ENCODE measurements at regions not wholly inside any gene's neighbourhood (a gene's known extent, or its start where the extent isn't known, plus 50 kb on each side); places are given as distances from the start of the nearest gene placed in this dataset.

GRCh38 chr21:16674949-16675348 lies 837.9 kb upstream of the CXADR start:
- H3K9me3 Mint-ChIP-seq = peaks cover 0 to 9% of the 10 kb centered on the region in 2 donors
- H3K36me3 Mint-ChIP-seq = no peaks in the 10 kb centered on the region
- H3K27ac Mint-ChIP-seq = no peak overlapping the region
- ATAC-seq = no peak
- DNase-seq (ENCODE audit: low spot score in 2 of 2) = no peak

GRCh38 chr21:16676391-16676790 lies 836.5 kb upstream of the CXADR start:
- Mint-ChIP-seq H3K36me3 (no peaks in the 10 kb centered on the region), H3K9me3 (peaks cover 0 to 9% of the 10 kb centered on the region in 2 donors), H3K27ac (no peak overlapping the region)
- DNase-seq (ENCODE audit: low spot score in 2 of 2) (no peak), ATAC-seq (no peak)

GRCh38 chr21:16678429-16679160 lies 834.2 kb upstream of the CXADR start:
- DNase-seq (ENCODE audit: low spot score in 2 of 2) (no peak), ATAC-seq (no peak)
- peaks cover 0 to 10% of the 10 kb centered on the region in 2 donors for H3K9me3 Mint-ChIP-seq
- H3K27ac Mint-ChIP-seq = no peak overlapping the region
- H3K36me3 Mint-ChIP-seq = no peaks in the 10 kb centered on the region

- Mint-ChIP-seq H3K36me3 (peaks cover 16 to 17% of the 10 kb centered on the region in 2 donors), H3K9me3 (peaks cover 36 to 38% of the 10 kb centered on the region in 2 donors), H3K27ac (no peak overlapping the region)
- no peak for DNase-seq (ENCODE audit: low spot score in 2 of 2)
- ATAC-seq = no peak
Observed at GRCh38 chr21:16695074-16695473, 817.8 kb upstream of the CXADR start.

- Mint-ChIP-seq H3K36me3 (peaks cover 0 to 7% of the 10 kb centered on the region in 2 donors), H3K9me3 (peaks cover 4 to 7% of the 10 kb centered on the region in 2 donors), H3K27ac (no peak overlapping the region)
- DNase-seq (ENCODE audit: low spot score in 2 of 2) = no peak
- no peak for ATAC-seq
Observed at GRCh38 chr21:16707274-16707673, 805.6 kb upstream of the CXADR start.

- DNase-seq (ENCODE audit: low spot score in 2 of 2) (no peak), ATAC-seq (no peak)
- peaks cover 4 to 9% of the 10 kb centered on the region in 2 donors for H3K9me3 Mint-ChIP-seq
- peaks cover 0 to 7% of the 10 kb centered on the region in 2 donors for H3K36me3 Mint-ChIP-seq
- H3K27ac Mint-ChIP-seq = no peak overlapping the region
Observed at GRCh38 chr21:16708101-16708835, 804.6 kb upstream of the CXADR start.

GRCh38 chr21:16709866-16710550 lies 802.8 kb upstream of the CXADR start:
- peaks cover 4 to 9% of the 10 kb centered on the region in 2 donors for H3K9me3 Mint-ChIP-seq

GRCh38 chr21:16711757-16712156 lies 801.1 kb upstream of the CXADR start:
- Mint-ChIP-seq H3K27ac (no peak overlapping the region), H3K9me3 (peaks cover 4 to 9% of the 10 kb centered on the region in 2 donors), H3K36me3 (peaks cover 0 to 7% of the 10 kb centered on the region in 2 donors)
- DNase-seq (ENCODE audit: low spot score in 2 of 2) (no peak), ATAC-seq (no peak)

More at GRCh38 chr21:16709866-16710550, 802.8 kb upstream of the CXADR start:
- peaks cover 0 to 7% of the 10 kb centered on the region in 2 donors for H3K36me3 Mint-ChIP-seq
- H3K27ac Mint-ChIP-seq = no peak overlapping the region
- no peak for DNase-seq (ENCODE audit: low spot score in 2 of 2)
- ATAC-seq = no peak

GRCh38 chr21:16713331-16714117 lies 799.3 kb upstream of the CXADR start:
- no peak overlapping the region for H3K27ac Mint-ChIP-seq
- peaks cover 3 to 4% of the 10 kb centered on the region in 2 donors for H3K9me3 Mint-ChIP-seq
- no peak for ATAC-seq
- DNase-seq (ENCODE audit: low spot score in 2 of 2) = no peak
- H3K36me3 Mint-ChIP-seq = peaks cover 0 to under 1% of the 10 kb centered on the region in 2 donors

GRCh38 chr21:16740511-16740910 lies 772.3 kb upstream of the CXADR start:
- Mint-ChIP-seq H3K9me3 (peaks cover 8 to 16% of the 10 kb centered on the region in 2 donors), H3K36me3 (no peaks in the 10 kb centered on the region), H3K27ac (no peak overlapping the region)
- DNase-seq (ENCODE audit: low spot score in 2 of 2) = no peak
- ATAC-seq = no peak

- Mint-ChIP-seq H3K36me3 (no peaks in the 10 kb centered on the region), H3K27ac (no peak overlapping the region), H3K9me3 (peaks cover 8 to 21% of the 10 kb centered on the region in 2 donors)
- DNase-seq (ENCODE audit: low spot score in 2 of 2) = no peak
- no peak for ATAC-seq
Observed at GRCh38 chr21:16741141-16741665, 771.6 kb upstream of the CXADR start.

GRCh38 chr21:16742131-16742641 lies 770.7 kb upstream of the CXADR start:
- no peak for ATAC-seq
- Mint-ChIP-seq H3K9me3 (peaks cover 8 to 15% of the 10 kb centered on the region in 2 donors), H3K36me3 (no peaks in the 10 kb centered on the region), H3K27ac (no peak overlapping the region)
- DNase-seq (ENCODE audit: low spot score in 2 of 2) = no peak

GRCh38 chr21:16742741-16743140 lies 770.1 kb upstream of the CXADR start:
- no peak for DNase-seq (ENCODE audit: low spot score in 2 of 2)
- Mint-ChIP-seq H3K27ac (no peak overlapping the region), H3K36me3 (no peaks in the 10 kb centered on the region), H3K9me3 (peaks cover 8 to 15% of the 10 kb centered on the region in 2 donors)
- no peak for ATAC-seq

- DNase-seq (ENCODE audit: low spot score in 2 of 2) = no peak
- no peaks in the 10 kb centered on the region for H3K36me3 Mint-ChIP-seq
- no peak overlapping the region for H3K27ac Mint-ChIP-seq
- no peak for ATAC-seq
- peaks cover 12 to 15% of the 10 kb centered on the region in 2 donors for H3K9me3 Mint-ChIP-seq
Observed at GRCh38 chr21:16743317-16743716, 769.5 kb upstream of the CXADR start.

- no peak for ATAC-seq
- Mint-ChIP-seq H3K9me3 (peaks cover 7 to 20% of the 10 kb centered on the region in 2 donors), H3K36me3 (no peaks in the 10 kb centered on the region)
Observed at GRCh38 chr21:16750926-16751325, 761.9 kb upstream of the CXADR start.

More at GRCh38 chr21:16750926-16751325, 761.9 kb upstream of the CXADR start:
- no peak for DNase-seq (ENCODE audit: low spot score in 2 of 2)
- no peak overlapping the region for H3K27ac Mint-ChIP-seq
